Liver (tissue), 8 donors: ENCODE measurements at regions not wholly inside any gene's neighbourhood (a gene's known extent, or its start where the extent isn't known, plus 50 kb on each side); places are given as distances from the start of the nearest gene placed in this dataset.

Source experiments
- DNase-seq: peaks from one replicate; pipeline ENCODE4 v3.0.0-alpha.2; 2017; ENCODE audit warnings: low spot score
- H3K27ac ChIP-seq, 2 donors: one replicate each; pipeline ENCODE4 v1.7.0; 2013; ENCODE audit warnings: inconsistent platforms in 2 of 2, low read length in 2 of 2, control low read depth in 1 of 2, low read depth in 1 of 2, mild to moderate bottlenecking in 1 of 2
- H3K27me3 ChIP-seq, 4 donors: one replicate each; pipeline versions ENCODE4 v1.6.1 to v1.7.0; 2013; ENCODE audit warnings: low read length in 3 of 4, inconsistent platforms in 1 of 4, mild to moderate bottlenecking in 1 of 4, moderate library complexity in 1 of 4; ENCODE audit not compliant: control insufficient read depth in 4 of 4, insufficient read depth in 4 of 4
- H3K36me3 ChIP-seq, 4 donors: one replicate each; pipeline versions ENCODE4 v1.6.1 to v1.7.0; 2013; ENCODE audit warnings: low read length in 3 of 4, mild to moderate bottlenecking in 3 of 4, low read depth in 1 of 4, moderate library complexity in 1 of 4; ENCODE audit not compliant: control insufficient read depth in 4 of 4, insufficient read depth in 3 of 4
- H3K4me1 ChIP-seq, 4 donors: one replicate each; pipeline versions ENCODE4 v1.6.1 to v1.7.0; 2013; ENCODE audit warnings: low read length in 3 of 4, mild to moderate bottlenecking in 3 of 4, moderate library complexity in 1 of 4; ENCODE audit not compliant: control insufficient read depth in 4 of 4, insufficient read depth in 4 of 4
- H3K4me3 ChIP-seq, 3 donors: one replicate each; pipeline versions ENCODE4 v1.6.1 to v1.7.0; 2013; ENCODE audit warnings: low read length in 3 of 3, control low read depth in 1 of 3, low read depth in 1 of 3, mild to moderate bottlenecking in 1 of 3
- H3K9ac ChIP-seq, 2 donors: one replicate each; pipeline ENCODE4 v1.7.0; 2013; ENCODE audit warnings: low read length in 2 of 2, mild to moderate bottlenecking in 2 of 2, moderate library complexity in 2 of 2, control low read depth in 1 of 2, low read depth in 1 of 2
- H3K9me3 ChIP-seq, 4 donors: one replicate each; pipeline versions ENCODE4 v1.6.1 to v1.7.0; 2013; ENCODE audit warnings: low read length in 3 of 4; ENCODE audit not compliant: control insufficient read depth in 4 of 4
- ATF3 ChIP-seq: IDR thresholded peaks from 2 replicates; pipeline ENCODE4 v1.6.1; 2016; ENCODE audit warnings: antibody characterized with exemption
- CTCF ChIP-seq: fragments of 150-350 bp; IDR thresholded peaks from 2 replicates; pipeline ENCODE4 v1.5.1; 2017; ENCODE audit warnings: improper control_type of control experiment, low read depth, low read length; ENCODE audit not compliant: missing input control
- EGR1 ChIP-seq, 2 donors: IDR thresholded peaks; 2 replicates each; pipeline ENCODE4 v1.6.1; 2016 to 2018; ENCODE audit warnings: antibody characterized with exemption in 2 of 2, low read depth in 2 of 2
- FOXA1 ChIP-seq: IDR thresholded peaks from 2 replicates; pipeline ENCODE4 v1.6.1; 2016; ENCODE audit warnings: antibody characterized with exemption
- HNF4A ChIP-seq, 2 donors: conservative IDR thresholded peaks; 2 replicates each; pipeline ENCODE4 v1.6.1; 2016; ENCODE audit warnings: antibody characterized with exemption in 2 of 2, mild to moderate bottlenecking in 2 of 2
- HNF4G ChIP-seq: IDR thresholded peaks from 2 replicates; pipeline ENCODE4 v1.6.1; 2016; ENCODE audit warnings: antibody characterized with exemption
- JUND ChIP-seq, 2 donors: IDR thresholded peaks; 2 replicates each; pipeline ENCODE4 v1.6.1; 2016; ENCODE audit warnings: antibody characterized with exemption in 2 of 2
- RAD21 ChIP-seq, 2 donors: IDR thresholded peaks; 2 replicates each; pipeline ENCODE4 v1.6.1; 2016; ENCODE audit warnings: antibody characterized with exemption in 2 of 2, mild to moderate bottlenecking in 2 of 2
- RXRA ChIP-seq, 2 donors: IDR thresholded peaks; 2 replicates each; pipeline ENCODE4 v1.6.1; 2017 to 2018; ENCODE audit warnings: antibody characterized with exemption in 2 of 2, mild to moderate bottlenecking in 1 of 2
- TAF1 ChIP-seq: conservative IDR thresholded peaks from 2 replicates; pipeline ENCODE4 v1.6.1; 2016; ENCODE audit warnings: antibody characterized with exemption, mild to moderate bottlenecking
- ZBTB33 ChIP-seq: IDR thresholded peaks from 2 replicates; pipeline ENCODE4 v1.6.1; 2016; ENCODE audit warnings: antibody characterized with exemption
- WGBS: extraction: QIAGEN DNeasy Blood & Tissue Kit; methylation state at CpG from one replicate; pipeline ENCODE4 v1.1.7; 2013; 5-methylcytosine and 5-hydroxymethylcytosine counted together
- donor health status: healthy.
- donor health status: healthy.
- donor health status: healthy.
- donor health status: healthy.
- donor health status: healthy.

- Histone ChIP-seq H3K9me3 (no peaks in the 10 kb centered on the region), H3K4me3 (no peak overlapping the region), H3K27me3 (no peaks in the 10 kb centered on the region), H3K9ac (no peak overlapping the region), H3K36me3 (no peaks in the 10 kb centered on the region), H3K4me1 (no peaks in the 10 kb centered on the region), H3K27ac (no peak overlapping the region)
- TF ChIP-seq ZBTB33 = no peak
- TF ChIP-seq RXRA (IDR thresholded peaks at IDR 0.05) = no peak
- no peak for TF ChIP-seq TAF1
- TF ChIP-seq CTCF = no peak
- no peak for TF ChIP-seq HNF4G
- TF ChIP-seq HNF4A (conservative IDR thresholded peaks at IDR 0.05) = no peak
- TF ChIP-seq EGR1 (IDR thresholded peaks at IDR 0.05; ENCODE audit: low read depth in 2 of 2) = no peak
- TF ChIP-seq RAD21 (IDR thresholded peaks at IDR 0.05) = no peak
- 83% methylated on average over 10 of the region's 10 CpGs for WGBS
- DNase-seq = peak; percentile 9
Measured at GRCh38 chr6:167589615-167589940, 237.1 kb upstream of the AFDN start.

GRCh38 chr6:167590193-167590592, 236.5 kb upstream of the AFDN start:
- no peaks in the 10 kb centered on the region for H3K4me1 ChIP-seq
- peak; percentile 30 for DNase-seq
- H3K4me3 ChIP-seq = no peak overlapping the region
- no peaks in the 10 kb centered on the region for H3K9me3 ChIP-seq
- TF ChIP-seq FOXA1 = no peak
- TF ChIP-seq ATF3 = no peak
- no peak for TF ChIP-seq JUND (IDR thresholded peaks at IDR 0.05)
- H3K27me3 ChIP-seq = no peaks in the 10 kb centered on the region
- WGBS = 98% methylated on average over 3 of the region's 3 CpGs
- H3K27ac ChIP-seq = no peak overlapping the region
- no peaks in the 10 kb centered on the region for H3K36me3 ChIP-seq
- no peak overlapping the region for H3K9ac ChIP-seq
